ENCODE measurements at regions not wholly inside any gene's neighbourhood (a gene's known extent, or its start where the extent isn't known, plus 50 kb on each side); places are given as distances from the start of the nearest gene placed in this dataset.
"Not testable (repeated sequence)": the region's sequence is repeated elsewhere in the genome, so short reads cannot be mapped to it uniquely, and the experiment has no call there.

DNA sequence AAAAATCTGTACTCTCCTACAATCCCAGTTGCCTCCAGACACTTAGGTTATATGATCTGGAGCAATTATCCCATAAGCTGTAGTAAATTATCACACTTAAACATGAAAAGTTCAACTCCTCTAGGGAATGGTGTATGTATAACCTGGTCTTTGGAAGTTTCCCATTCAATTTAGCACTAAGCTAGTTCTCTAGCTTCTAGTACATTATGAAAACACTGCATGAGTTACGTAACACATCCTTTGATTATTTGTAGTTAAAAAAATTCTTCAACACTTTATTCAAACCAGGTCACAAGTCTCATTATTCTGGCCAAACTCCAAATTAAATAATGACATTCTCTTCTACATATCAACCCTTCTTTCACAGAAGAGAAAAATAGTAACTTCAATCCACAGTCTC is 827.0 kb upstream of the ADAMTS5 start:
- no peak for ATAC-seq (ENCODE audit: low read depth)
- H3K27me3 Mint-ChIP-seq = no peaks in the 10 kb centered on the region
- H3K9me3 Mint-ChIP-seq = peaks cover 2% of the 10 kb centered on the region
- no peaks in the 10 kb centered on the region for H3K36me3 Mint-ChIP-seq
- no peak overlapping the region for H3K4me3 Mint-ChIP-seq
- no peak overlapping the region for H3K27ac Mint-ChIP-seq
- no peak for DNase-seq (ENCODE audit: low spot score in 2 of 2)
- H3K4me1 Mint-ChIP-seq = no peaks in the 10 kb centered on the region

DNA sequence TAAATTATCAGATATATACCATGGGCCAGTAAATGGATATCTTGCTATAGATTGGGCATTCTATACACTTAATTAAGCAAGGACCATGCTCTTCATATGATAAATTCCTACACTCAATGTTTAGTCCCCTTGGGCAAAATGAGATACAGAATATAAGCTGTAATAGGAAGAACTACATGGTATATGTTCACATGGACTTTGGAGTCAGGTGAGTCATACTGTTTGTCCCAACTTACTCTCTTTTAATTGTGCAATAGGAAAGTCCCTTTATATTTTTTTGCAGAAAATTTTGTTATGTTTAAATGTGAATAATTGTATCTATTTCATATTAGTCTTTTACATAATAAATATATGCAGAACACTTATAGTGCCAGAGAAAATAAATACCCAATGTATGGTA is 820.2 kb upstream of the ADAMTS5 start:
- Mint-ChIP-seq H3K27me3 (no peaks in the 10 kb centered on the region), H3K36me3 (no peaks in the 10 kb centered on the region), H3K27ac (no peak overlapping the region), H3K4me3 (no peak overlapping the region), H3K4me1 (no peaks in the 10 kb centered on the region), H3K9me3 (peaks cover 8% of the 10 kb centered on the region)
- no peak for DNase-seq (ENCODE audit: low spot score in 2 of 2)
- no peak for ATAC-seq (ENCODE audit: low read depth)

DNA sequence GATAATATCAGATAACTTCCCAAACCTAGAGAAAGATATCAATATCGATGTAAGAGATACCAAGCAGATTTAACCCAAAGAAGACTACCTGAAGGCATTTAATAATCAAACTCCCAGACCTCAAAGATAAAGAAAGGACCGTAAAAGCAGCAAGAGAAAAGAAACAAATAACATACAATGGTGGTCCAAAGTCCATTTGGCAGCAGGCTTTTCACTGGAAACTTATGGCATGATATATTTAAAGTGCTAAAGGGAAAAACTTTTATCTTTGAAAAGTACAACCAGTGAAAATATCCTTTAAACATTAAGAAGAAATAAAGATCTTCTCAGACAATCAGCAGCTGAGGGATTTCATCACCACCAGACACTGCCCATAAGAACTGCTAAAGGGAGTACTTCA is 812.7 kb upstream of the ADAMTS5 start:
- Mint-ChIP-seq H3K27ac (no peak overlapping the region), H3K27me3 (no peaks in the 10 kb centered on the region), H3K4me3 (no peak overlapping the region), H3K9me3 (peaks cover 5% of the 10 kb centered on the region), H3K4me1 (no peaks in the 10 kb centered on the region), H3K36me3 (no peaks in the 10 kb centered on the region)
- ATAC-seq (ENCODE audit: low read depth) (no peak), DNase-seq (ENCODE audit: low spot score in 2 of 2) (no peak)

- no peak overlapping the region for H3K27ac Mint-ChIP-seq
- ATAC-seq (ENCODE audit: low read depth) (no peak), DNase-seq (ENCODE audit: low spot score in 2 of 2) (no peak)
- H3K27me3 Mint-ChIP-seq = no peaks in the 10 kb centered on the region
- H3K36me3 Mint-ChIP-seq = no peaks in the 10 kb centered on the region
- H3K4me3 Mint-ChIP-seq = no peak overlapping the region
- peaks cover 5% of the 10 kb centered on the region for H3K9me3 Mint-ChIP-seq
- no peaks in the 10 kb centered on the region for H3K4me1 Mint-ChIP-seq
Observed at GRCh38 chr21:27776925-27777553, 810.2 kb upstream of the ADAMTS5 start.

DNA sequence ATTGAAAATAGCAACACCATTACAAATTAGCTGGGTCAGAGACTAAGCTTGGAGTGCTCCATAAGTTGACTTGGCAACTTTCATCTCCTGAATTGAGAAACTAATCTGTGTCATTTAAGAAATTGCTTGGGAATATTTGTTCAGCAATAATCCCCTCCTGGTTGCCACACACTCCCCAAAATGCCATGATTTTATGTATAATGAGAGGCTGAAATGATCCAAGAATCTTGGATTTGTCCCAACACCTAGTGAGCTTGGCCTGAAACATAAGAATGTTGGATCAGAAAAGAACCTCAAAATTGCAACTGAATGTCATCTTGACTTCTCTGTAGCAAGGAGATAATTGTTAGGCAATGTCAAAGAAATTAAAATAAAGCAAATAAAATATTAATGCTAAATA is 805.9 kb upstream of the ADAMTS5 start:
- DNase-seq (ENCODE audit: low spot score in 2 of 2) = no peak
- H3K4me3 Mint-ChIP-seq = no peak overlapping the region
- ATAC-seq (ENCODE audit: low read depth) = no peak

GRCh38 chr21:27771938-27772483 is 805.1 kb upstream of the ADAMTS5 start:
- H3K27me3 Mint-ChIP-seq = no peaks in the 10 kb centered on the region
- DNase-seq (ENCODE audit: low spot score in 2 of 2) (no peak), ATAC-seq (ENCODE audit: low read depth) (no peak)
- peaks cover 1% of the 10 kb centered on the region for H3K9me3 Mint-ChIP-seq
- H3K36me3 Mint-ChIP-seq = no peaks in the 10 kb centered on the region
- no peak overlapping the region for H3K4me3 Mint-ChIP-seq
- no peak overlapping the region for H3K27ac Mint-ChIP-seq
- no peaks in the 10 kb centered on the region for H3K4me1 Mint-ChIP-seq

More for the DNA sequence above, 805.9 kb upstream of the ADAMTS5 start:
- no peaks in the 10 kb centered on the region for H3K4me1 Mint-ChIP-seq
- H3K36me3 Mint-ChIP-seq = no peaks in the 10 kb centered on the region
- H3K9me3 Mint-ChIP-seq = peaks cover 1% of the 10 kb centered on the region
- no peaks in the 10 kb centered on the region for H3K27me3 Mint-ChIP-seq
- H3K27ac Mint-ChIP-seq = no peak overlapping the region

GRCh38 chr21:27769763-27770162 is 802.9 kb upstream of the ADAMTS5 start:
- Mint-ChIP-seq H3K27me3 (no peaks in the 10 kb centered on the region), H3K9me3 (peaks cover 1% of the 10 kb centered on the region), H3K4me1 (no peaks in the 10 kb centered on the region), H3K36me3 (no peaks in the 10 kb centered on the region), H3K4me3 (no peak overlapping the region), H3K27ac (no peak overlapping the region)
- ATAC-seq (ENCODE audit: low read depth) (no peak), DNase-seq (ENCODE audit: low spot score in 2 of 2) (no peak)

DNA sequence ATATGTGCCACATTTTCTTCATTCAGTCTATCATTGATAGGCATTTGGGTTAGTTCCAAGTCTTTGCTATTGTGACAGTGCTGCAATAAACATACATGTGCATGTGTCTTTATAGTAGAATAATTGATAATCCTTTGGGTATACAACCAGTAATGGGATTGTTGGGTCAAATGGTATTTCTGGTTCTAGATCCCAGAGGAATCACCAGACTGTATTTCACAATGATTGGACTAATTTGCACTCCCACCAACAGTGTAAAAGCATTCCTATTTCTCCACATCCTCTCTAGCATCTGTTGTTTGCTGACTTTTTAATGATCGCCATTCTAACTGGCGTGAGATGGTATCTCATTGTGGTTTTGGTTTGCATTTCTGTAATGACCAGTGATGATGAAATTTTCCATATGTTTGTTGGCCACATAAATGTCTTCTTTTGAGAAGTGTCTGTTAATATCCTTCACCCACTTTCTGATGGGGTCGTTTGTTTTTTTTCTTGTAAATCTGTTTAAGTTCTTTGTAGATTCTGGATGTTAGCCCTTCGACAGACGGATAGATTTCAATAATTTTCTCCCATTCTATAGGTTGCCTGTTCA is 801.3 kb upstream of the ADAMTS5 start:
- H3K9me3 Mint-ChIP-seq; DNase-seq (ENCODE audit: low spot score in 2 of 2); ATAC-seq (ENCODE audit: low read depth); H3K4me3 Mint-ChIP-seq; H3K4me1 Mint-ChIP-seq; H3K36me3 Mint-ChIP-seq; H3K27ac Mint-ChIP-seq; H3K27me3 Mint-ChIP-seq: not testable (repeated sequence)

GRCh38 chr21:27764056-27764455 is 797.2 kb upstream of the ADAMTS5 start:
- no peak for DNase-seq (ENCODE audit: low spot score in 2 of 2)
- H3K4me1 Mint-ChIP-seq = no peaks in the 10 kb centered on the region
- H3K27ac Mint-ChIP-seq = no peak overlapping the region

GRCh38 chr21:27761623-27762022 is 794.7 kb upstream of the ADAMTS5 start:
- DNase-seq (ENCODE audit: low spot score in 2 of 2) (no peak), ATAC-seq (ENCODE audit: low read depth) (no peak)
- Mint-ChIP-seq H3K36me3 (no peaks in the 10 kb centered on the region), H3K27me3 (no peaks in the 10 kb centered on the region), H3K4me3 (no peak overlapping the region), H3K27ac (no peak overlapping the region), H3K4me1 (no peaks in the 10 kb centered on the region), H3K9me3 (no peaks in the 10 kb centered on the region)

More at GRCh38 chr21:27764056-27764455, 797.2 kb upstream of the ADAMTS5 start:
- Mint-ChIP-seq H3K36me3 (no peaks in the 10 kb centered on the region), H3K27me3 (no peaks in the 10 kb centered on the region), H3K4me3 (no peak overlapping the region), H3K9me3 (peaks cover 1% of the 10 kb centered on the region)
- ATAC-seq (ENCODE audit: low read depth) = no peak

GRCh38 chr21:27759820-27760219 is 792.9 kb upstream of the ADAMTS5 start:
- Mint-ChIP-seq H3K27ac (no peak overlapping the region), H3K27me3 (no peaks in the 10 kb centered on the region), H3K9me3 (no peaks in the 10 kb centered on the region), H3K4me3 (no peak overlapping the region), H3K4me1 (no peaks in the 10 kb centered on the region), H3K36me3 (no peaks in the 10 kb centered on the region)
- DNase-seq (ENCODE audit: low spot score in 2 of 2) (no peak), ATAC-seq (ENCODE audit: low read depth) (no peak)

DNA sequence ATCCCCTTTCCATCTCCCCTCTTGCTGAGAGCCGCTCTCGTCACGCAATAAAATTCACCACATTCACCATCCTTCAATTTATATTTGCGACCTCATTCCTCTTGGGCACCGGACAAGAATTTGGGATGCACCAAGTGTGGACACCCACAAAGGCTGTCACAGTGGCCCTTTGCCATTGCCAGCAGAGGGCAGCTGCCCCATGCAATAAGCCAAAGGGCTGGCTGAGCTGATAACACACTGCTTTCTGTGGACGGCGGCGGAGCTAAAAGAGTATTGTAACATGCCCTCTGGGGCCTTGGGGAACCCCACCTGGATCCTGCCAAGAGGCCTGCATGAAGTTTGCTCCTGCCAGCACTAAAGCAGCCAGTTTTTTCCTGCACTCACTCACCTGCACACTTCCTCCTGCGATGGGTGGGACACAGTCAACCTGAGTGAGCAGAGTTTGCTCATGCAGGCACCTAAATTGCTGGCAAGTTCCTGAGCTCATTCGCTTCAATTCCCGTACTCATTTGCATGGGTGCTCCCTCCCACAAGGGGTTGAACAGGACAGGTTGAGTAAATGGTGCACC is 792.3 kb upstream of the ADAMTS5 start:
- Mint-ChIP-seq H3K27me3 (no peaks in the 10 kb centered on the region), H3K9me3 (no peaks in the 10 kb centered on the region), H3K27ac (no peak overlapping the region), H3K4me3 (no peak overlapping the region), H3K4me1 (no peaks in the 10 kb centered on the region), H3K36me3 (no peaks in the 10 kb centered on the region)
- ATAC-seq (ENCODE audit: low read depth) = no peak
- no peak for DNase-seq (ENCODE audit: low spot score in 2 of 2)

- Mint-ChIP-seq H3K27ac (no peak overlapping the region), H3K9me3 (peaks cover 4% of the 10 kb centered on the region), H3K27me3 (no peaks in the 10 kb centered on the region), H3K36me3 (no peaks in the 10 kb centered on the region), H3K4me1 (no peaks in the 10 kb centered on the region), H3K4me3 (no peak overlapping the region)
- DNase-seq (ENCODE audit: low spot score in 2 of 2) (no peak), ATAC-seq (ENCODE audit: low read depth) (no peak)
Observed at GRCh38 chr21:27756191-27756590, 789.3 kb upstream of the ADAMTS5 start.

GRCh38 chr21:27743971-27744564 is 777.2 kb upstream of the ADAMTS5 start:
- Mint-ChIP-seq H3K9me3 (peaks cover 7% of the 10 kb centered on the region), H3K4me3 (no peak overlapping the region), H3K4me1 (no peaks in the 10 kb centered on the region), H3K27ac (no peak overlapping the region), H3K36me3 (no peaks in the 10 kb centered on the region), H3K27me3 (no peaks in the 10 kb centered on the region)
- DNase-seq (ENCODE audit: low spot score in 2 of 2) = no peak
- no peak for ATAC-seq (ENCODE audit: low read depth)
